ENCODE measurements at regions not wholly inside any gene's neighbourhood (a gene's known extent, or its start where the extent isn't known, plus 50 kb on each side); places are given as distances from the start of the nearest gene placed in this dataset.
"Not testable (repeated sequence)": the region's sequence is repeated elsewhere in the genome, so short reads cannot be mapped to it uniquely, and the experiment has no call there.

DNA sequence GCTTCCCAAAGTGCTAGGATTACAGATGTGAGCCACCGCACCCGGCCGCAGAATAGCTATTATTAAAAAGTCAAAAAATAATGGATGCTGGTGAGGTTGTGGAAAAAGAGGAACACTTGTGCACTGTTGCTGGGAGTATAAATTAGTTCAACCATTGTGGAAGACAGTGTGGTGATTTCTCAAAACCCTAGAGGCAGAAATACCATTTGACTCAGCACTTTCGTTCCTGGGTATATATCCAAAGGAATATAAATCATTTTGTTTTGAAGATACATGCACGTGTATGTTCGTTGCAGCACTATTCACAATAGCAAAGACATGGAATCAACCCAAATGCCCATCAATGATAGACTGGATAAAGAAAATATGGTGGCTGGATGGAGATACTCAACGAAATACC, 132.1 kb upstream of the MED13 start:
- 70% methylated on average over 2 of the region's 7 CpGs; no CpG with 5 or more reads in 1 of the 2 experiments for WGBS, 2 experiments (ENCODE audit: insufficient coverage in 2 of 2)

GRCh38 chr17:62196587-62196986, 131.5 kb upstream of the MED13 start:
- H3K4me3 ChIP-seq (ENCODE audit: extremely low read depth, insufficient read depth, low read length, poor library complexity, severe bottlenecking); H3K36me3 ChIP-seq (ENCODE audit: control insufficient read depth, insufficient read depth, low read length); H3K4me1 ChIP-seq (ENCODE audit: control insufficient read depth, insufficient read depth, low read length, poor library complexity, severe bottlenecking); H3K9me3 ChIP-seq (ENCODE audit: control insufficient read depth, low read length); H3K27ac ChIP-seq (ENCODE audit: low read depth, low read length, severe bottlenecking): not testable (repeated sequence)
- WGBS, 2 experiments (ENCODE audit: insufficient coverage in 2 of 2): 100% methylated on average over 1 to 2 of the region's 3 CpGs

More for the DNA sequence above, 132.1 kb upstream of the MED13 start:
- H3K4me3 ChIP-seq (ENCODE audit: extremely low read depth, insufficient read depth, low read length, poor library complexity, severe bottlenecking); H3K36me3 ChIP-seq (ENCODE audit: control insufficient read depth, insufficient read depth, low read length); H3K27ac ChIP-seq (ENCODE audit: low read depth, low read length, severe bottlenecking); H3K4me1 ChIP-seq (ENCODE audit: control insufficient read depth, insufficient read depth, low read length, poor library complexity, severe bottlenecking); H3K9me3 ChIP-seq (ENCODE audit: control insufficient read depth, low read length): not testable (repeated sequence)

DNA sequence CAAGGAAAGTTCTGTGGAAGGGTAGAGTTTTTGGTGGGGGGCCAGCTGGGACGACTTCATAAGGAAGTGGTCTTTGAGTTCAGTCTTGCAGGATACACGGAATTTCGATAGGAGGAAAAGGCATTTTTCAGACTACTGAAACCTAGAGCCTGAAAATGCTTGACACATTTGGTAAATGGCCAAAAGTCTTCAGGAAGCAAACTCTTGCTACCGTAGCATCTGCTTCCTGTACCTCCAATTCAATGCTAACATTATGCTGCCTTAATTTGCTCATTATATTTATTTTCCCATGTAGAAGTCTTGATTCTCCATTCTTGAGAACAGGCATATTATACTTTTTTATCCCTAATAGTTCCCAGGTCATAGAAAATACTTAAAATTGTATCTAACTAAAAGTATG, 129.3 kb upstream of the MED13 start:
- H3K4me1 ChIP-seq (ENCODE audit: control insufficient read depth, insufficient read depth, low read length, poor library complexity, severe bottlenecking): no peaks in the 10 kb centered on the region
- H3K36me3 ChIP-seq (ENCODE audit: control insufficient read depth, insufficient read depth, low read length): no peaks in the 10 kb centered on the region
- no peak overlapping the region for H3K4me3 ChIP-seq (ENCODE audit: extremely low read depth, insufficient read depth, low read length, poor library complexity, severe bottlenecking)
- H3K9me3 ChIP-seq (ENCODE audit: control insufficient read depth, low read length): no peaks in the 10 kb centered on the region
- WGBS, 2 experiments (ENCODE audit: insufficient coverage in 2 of 2): 96 to 98% methylated on average over 3 of the region's 4 CpGs
- no peak overlapping the region for H3K27ac ChIP-seq (ENCODE audit: low read depth, low read length, severe bottlenecking)

DNA sequence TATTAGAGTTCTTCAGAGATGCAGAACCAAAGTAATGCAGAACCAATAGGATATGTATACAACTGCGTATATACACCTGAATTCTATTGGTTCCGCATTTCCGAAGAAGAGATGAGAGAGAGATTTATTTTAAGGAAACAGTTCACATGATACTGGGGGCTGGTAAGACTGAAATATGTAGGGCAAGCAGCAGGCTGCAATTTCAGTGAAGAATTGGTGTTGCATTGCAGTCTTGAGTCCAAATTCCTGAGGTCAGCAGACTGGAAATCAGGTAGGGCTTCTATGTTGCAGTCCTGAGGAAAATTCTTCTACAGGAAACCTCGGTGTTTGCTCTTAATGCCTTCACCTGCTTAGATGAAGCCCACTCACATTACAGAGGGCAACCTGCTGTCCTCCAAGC, 128.2 kb upstream of the MED13 start:
- no peak overlapping the region for H3K27ac ChIP-seq (ENCODE audit: low read depth, low read length, severe bottlenecking)
- no peaks in the 10 kb centered on the region for H3K4me1 ChIP-seq (ENCODE audit: control insufficient read depth, insufficient read depth, low read length, poor library complexity, severe bottlenecking)
- H3K36me3 ChIP-seq (ENCODE audit: control insufficient read depth, insufficient read depth, low read length): no peaks in the 10 kb centered on the region
- no peaks in the 10 kb centered on the region for H3K9me3 ChIP-seq (ENCODE audit: control insufficient read depth, low read length)
- WGBS, 2 experiments (ENCODE audit: insufficient coverage in 2 of 2): 73 to 100% methylated on average over 1 to 3 of the region's 4 CpGs
- H3K4me3 ChIP-seq (ENCODE audit: extremely low read depth, insufficient read depth, low read length, poor library complexity, severe bottlenecking): no peak overlapping the region

DNA sequence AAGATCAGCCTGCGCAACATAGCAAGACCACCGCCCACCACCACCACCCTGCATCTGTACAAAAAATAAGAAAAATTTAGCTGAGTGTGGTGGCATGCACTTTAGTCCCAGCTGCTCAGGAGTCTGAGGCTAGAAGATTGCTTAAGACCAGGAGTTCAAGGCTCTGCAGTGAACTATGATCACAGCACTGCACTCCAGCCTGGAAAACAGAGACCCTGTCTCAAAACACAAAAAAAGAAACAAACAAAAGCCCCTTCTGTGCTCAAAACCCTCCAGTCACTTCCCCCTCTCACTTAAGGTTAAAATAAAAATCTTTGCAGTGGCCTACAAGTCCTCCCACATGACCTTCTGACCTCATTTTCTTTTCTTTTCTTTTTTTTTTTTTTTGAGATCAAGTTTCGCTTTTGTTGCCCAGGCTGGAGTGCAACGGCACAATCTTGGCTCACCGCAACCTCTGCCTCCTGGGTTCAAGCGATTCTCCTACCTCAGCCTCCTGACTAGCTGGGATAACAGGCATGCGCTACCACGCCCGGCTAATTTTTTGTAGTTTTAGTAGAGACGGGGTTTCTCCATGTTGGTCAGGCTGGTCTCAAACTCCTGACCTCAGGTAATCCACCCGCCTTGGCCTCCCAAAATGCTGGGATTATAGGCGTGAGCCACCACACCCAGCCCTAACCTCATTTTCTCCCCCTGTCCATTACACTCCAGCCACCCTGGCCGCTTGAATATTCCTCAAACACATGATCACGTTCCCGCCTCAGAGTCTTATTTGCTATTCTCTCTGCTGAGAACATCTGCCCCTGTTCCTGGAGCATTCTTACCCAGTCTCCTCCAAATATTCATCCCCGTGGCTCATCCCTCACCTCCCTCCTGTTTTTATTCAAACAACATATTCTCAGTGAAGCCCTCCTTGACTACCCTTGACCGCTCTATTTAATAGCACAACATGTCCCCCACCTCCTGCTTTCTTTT, 126.6 kb upstream of the MED13 start:
- Histone ChIP-seq H3K4me1 (ENCODE audit: control insufficient read depth, insufficient read depth, low read length, poor library complexity, severe bottlenecking) (no peaks in the 10 kb centered on the region), H3K9me3 (ENCODE audit: control insufficient read depth, low read length) (no peaks in the 10 kb centered on the region), H3K27ac (ENCODE audit: low read depth, low read length, severe bottlenecking) (no peak overlapping the region), H3K36me3 (ENCODE audit: control insufficient read depth, insufficient read depth, low read length) (no peaks in the 10 kb centered on the region), H3K4me3 (ENCODE audit: extremely low read depth, insufficient read depth, low read length, poor library complexity, severe bottlenecking) (no peak overlapping the region)
- 90 to 93% methylated on average over 8 to 13 of the region's 17 CpGs for WGBS, 2 experiments (ENCODE audit: insufficient coverage in 2 of 2)

DNA sequence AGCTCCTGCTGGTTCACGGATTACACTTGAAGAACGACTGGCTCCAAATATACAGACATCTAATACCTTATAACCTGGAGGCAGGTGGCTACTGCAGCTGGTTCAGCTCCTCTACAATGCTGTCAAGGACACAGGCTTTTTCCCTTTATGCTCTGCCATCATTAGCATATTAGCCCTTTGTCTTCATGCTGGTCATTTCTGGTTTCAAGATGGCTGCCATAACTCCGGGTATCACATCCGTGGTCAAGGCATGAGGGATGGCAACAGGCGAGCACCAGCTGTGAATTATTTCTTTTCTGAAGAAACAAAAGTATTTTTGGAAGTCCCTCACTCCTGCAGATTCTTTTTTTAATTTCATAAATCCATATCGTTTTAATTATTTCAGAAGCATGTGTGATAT, 124.3 kb upstream of the MED13 start:
- 95 to 97% methylated on average over 4 of the region's 6 CpGs for WGBS, 2 experiments (ENCODE audit: insufficient coverage in 2 of 2)
- no peaks in the 10 kb centered on the region for H3K4me1 ChIP-seq (ENCODE audit: control insufficient read depth, insufficient read depth, low read length, poor library complexity, severe bottlenecking)
- no peaks in the 10 kb centered on the region for H3K9me3 ChIP-seq (ENCODE audit: control insufficient read depth, low read length)
- no peak overlapping the region for H3K27ac ChIP-seq (ENCODE audit: low read depth, low read length, severe bottlenecking)
- no peak overlapping the region for H3K4me3 ChIP-seq (ENCODE audit: extremely low read depth, insufficient read depth, low read length, poor library complexity, severe bottlenecking)
- H3K36me3 ChIP-seq (ENCODE audit: control insufficient read depth, insufficient read depth, low read length): no peaks in the 10 kb centered on the region

DNA sequence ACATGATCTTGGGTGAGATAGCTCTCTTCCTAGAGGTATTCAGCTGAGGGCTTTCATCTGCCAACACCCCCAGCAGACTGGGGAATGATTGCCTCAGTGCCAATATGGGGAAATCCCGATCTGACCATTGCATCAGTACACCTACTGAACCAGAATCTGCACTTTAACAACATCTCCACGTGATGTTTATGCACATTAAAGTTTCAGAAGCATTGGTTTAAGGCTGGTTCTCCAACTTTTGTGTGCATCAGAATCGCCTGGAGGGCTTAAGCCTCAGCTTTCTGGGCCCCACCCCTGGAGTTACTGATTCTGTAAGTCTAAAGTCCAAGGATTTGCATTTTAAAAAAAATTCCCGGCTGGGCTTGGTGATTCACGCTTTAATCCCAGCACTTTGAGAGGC, 123.6 kb upstream of the MED13 start:
- H3K9me3 ChIP-seq (ENCODE audit: control insufficient read depth, low read length): no peaks in the 10 kb centered on the region
- no peaks in the 10 kb centered on the region for H3K36me3 ChIP-seq (ENCODE audit: control insufficient read depth, insufficient read depth, low read length)
- H3K27ac ChIP-seq (ENCODE audit: low read depth, low read length, severe bottlenecking): no peak overlapping the region
- H3K4me1 ChIP-seq (ENCODE audit: control insufficient read depth, insufficient read depth, low read length, poor library complexity, severe bottlenecking): no peaks in the 10 kb centered on the region
- 81 to 88% methylated on average over 3 to 5 of the region's 5 CpGs for WGBS, 2 experiments (ENCODE audit: insufficient coverage in 2 of 2)
- H3K4me3 ChIP-seq (ENCODE audit: extremely low read depth, insufficient read depth, low read length, poor library complexity, severe bottlenecking): no peak overlapping the region

DNA sequence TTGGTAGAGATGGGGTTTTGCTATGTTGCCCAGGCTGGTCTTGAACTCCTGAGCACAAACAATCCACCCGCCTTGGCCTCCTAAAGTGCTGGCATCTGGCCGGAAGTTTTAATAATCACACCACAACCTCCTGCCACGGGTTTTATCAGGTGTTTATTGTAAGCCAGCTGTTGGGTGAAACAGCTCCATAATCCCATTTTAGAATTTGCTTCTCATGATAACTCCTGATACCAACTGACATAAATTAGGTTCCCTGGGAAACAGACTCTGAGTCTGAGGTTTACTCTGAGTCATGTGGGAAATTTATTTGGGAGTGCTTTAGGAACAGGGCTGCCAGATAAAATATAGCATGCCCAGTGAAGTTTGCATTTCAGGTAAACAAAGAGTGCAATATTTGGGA, 122.6 kb upstream of the MED13 start:
- Histone ChIP-seq H3K4me3 (ENCODE audit: extremely low read depth, insufficient read depth, low read length, poor library complexity, severe bottlenecking) (no peak overlapping the region), H3K36me3 (ENCODE audit: control insufficient read depth, insufficient read depth, low read length) (no peaks in the 10 kb centered on the region), H3K27ac (ENCODE audit: low read depth, low read length, severe bottlenecking) (no peak overlapping the region), H3K4me1 (ENCODE audit: control insufficient read depth, insufficient read depth, low read length, poor library complexity, severe bottlenecking) (no peaks in the 10 kb centered on the region), H3K9me3 (ENCODE audit: control insufficient read depth, low read length) (no peaks in the 10 kb centered on the region)
- no CpG with 5 or more reads among the region's 3 CpGs for WGBS, 2 experiments (ENCODE audit: insufficient coverage in 2 of 2)

DNA sequence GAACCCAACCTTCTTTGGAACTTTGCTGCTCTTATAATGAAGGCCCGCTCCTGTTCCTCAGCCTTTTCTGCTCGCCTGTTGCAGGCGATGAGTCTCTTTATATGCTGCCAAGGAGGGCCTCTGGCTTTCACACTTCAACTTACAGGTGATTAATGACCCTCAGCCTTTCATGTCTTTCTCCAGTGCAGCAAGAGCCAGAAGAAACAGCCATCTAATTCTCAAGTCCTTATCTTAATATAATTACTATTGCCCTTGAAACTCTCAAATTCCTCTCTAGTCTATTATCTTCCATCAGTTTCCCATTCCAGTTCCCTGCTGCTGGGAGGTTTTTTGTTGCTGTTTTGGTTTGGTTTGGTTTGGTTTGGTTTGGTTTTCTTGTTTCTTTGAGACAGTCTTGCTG, 121.8 kb upstream of the MED13 start:
- no peak overlapping the region for H3K4me3 ChIP-seq (ENCODE audit: extremely low read depth, insufficient read depth, low read length, poor library complexity, severe bottlenecking)
- no peaks in the 10 kb centered on the region for H3K4me1 ChIP-seq (ENCODE audit: control insufficient read depth, insufficient read depth, low read length, poor library complexity, severe bottlenecking)
- no peak overlapping the region for H3K27ac ChIP-seq (ENCODE audit: low read depth, low read length, severe bottlenecking)
- H3K36me3 ChIP-seq (ENCODE audit: control insufficient read depth, insufficient read depth, low read length): no peaks in the 10 kb centered on the region
- 93 to 94% methylated on average over 3 of the region's 3 CpGs for WGBS, 2 experiments (ENCODE audit: insufficient coverage in 2 of 2)
- no peaks in the 10 kb centered on the region for H3K9me3 ChIP-seq (ENCODE audit: control insufficient read depth, low read length)

- WGBS, 2 experiments (ENCODE audit: insufficient coverage in 2 of 2): no CpG with 5 or more reads among the region's 1 CpG
- no peak overlapping the region for H3K27ac ChIP-seq (ENCODE audit: low read depth, low read length, severe bottlenecking)
Observed at GRCh38 chr17:62180772-62181171, 115.7 kb upstream of the MED13 start.

GRCh38 chr17:62179525-62180161, 114.6 kb upstream of the MED13 start:
- Histone ChIP-seq H3K27ac (ENCODE audit: low read depth, low read length, severe bottlenecking) (peak overlapping the region; percentile 6), H3K9me3 (ENCODE audit: control insufficient read depth, low read length) (no peaks in the 10 kb centered on the region), H3K4me3 (ENCODE audit: extremely low read depth, insufficient read depth, low read length, poor library complexity, severe bottlenecking) (no peak overlapping the region), H3K4me1 (ENCODE audit: control insufficient read depth, insufficient read depth, low read length, poor library complexity, severe bottlenecking) (no peaks in the 10 kb centered on the region), H3K36me3 (ENCODE audit: control insufficient read depth, insufficient read depth, low read length) (no peaks in the 10 kb centered on the region)
- 90 to 96% methylated on average over 4 to 5 of the region's 5 CpGs for WGBS, 2 experiments (ENCODE audit: insufficient coverage in 2 of 2)

More at GRCh38 chr17:62180772-62181171, 115.7 kb upstream of the MED13 start:
- H3K9me3 ChIP-seq (ENCODE audit: control insufficient read depth, low read length): no peaks in the 10 kb centered on the region
- no peak overlapping the region for H3K4me3 ChIP-seq (ENCODE audit: extremely low read depth, insufficient read depth, low read length, poor library complexity, severe bottlenecking)
- H3K4me1 ChIP-seq (ENCODE audit: control insufficient read depth, insufficient read depth, low read length, poor library complexity, severe bottlenecking): no peaks in the 10 kb centered on the region
- no peaks in the 10 kb centered on the region for H3K36me3 ChIP-seq (ENCODE audit: control insufficient read depth, insufficient read depth, low read length)

Measured in mesodermal cell (in vitro differentiated cells).